Lower lobe of right lung (tissue), 2 donors: ENCODE measurements at regions not wholly inside any gene's neighbourhood (a gene's known extent, or its start where the extent isn't known, plus 50 kb on each side); places are given as distances from the start of the nearest gene placed in this dataset.
A peak's percentile ranks its signal among the peaks of the same experiment; 100 is the strongest.

Experiments
- ATAC-seq, 2 donors: fragments of 200-7000 bp; cut with Tn5 transposase; one replicate each; pipeline ENCODE4 v1.9.1; 2020 to 2022; ENCODE audit warnings: mild to moderate bottlenecking in 2 of 2, moderate library complexity in 2 of 2
- DNase-seq: peaks from one replicate; pipeline ENCODE4 v3.0.0-alpha.2; 2020
- H3K27ac ChIP-seq: fragments of 200-600 bp; one replicate; pipeline ENCODE4 v1.8.0; 2022
- H3K27me3 ChIP-seq: fragments of 200-600 bp; one replicate; pipeline ENCODE4 v1.8.0; 2022; ENCODE audit warnings: low read depth
- H3K36me3 ChIP-seq: fragments of 200-600 bp; one replicate; pipeline ENCODE4 v1.8.0; 2022; ENCODE audit warnings: mild to moderate bottlenecking
- H3K4me1 ChIP-seq: fragments of 200-600 bp; one replicate; pipeline ENCODE4 v1.8.0; 2022
- H3K4me3 ChIP-seq: fragments of 200-600 bp; one replicate; pipeline ENCODE4 v1.8.0; 2022; ENCODE audit warnings: mild to moderate bottlenecking
- H3K9me3 ChIP-seq: fragments of 200-600 bp; one replicate; pipeline ENCODE4 v1.8.0; 2022
- intact Hi-C: fragments of 100-400 bp; cut with DNase I; formaldehyde crosslinking; loops from one replicate; pipeline ENCODE4 v1.11.0; 2022
- TF ChIP-seq, protein P1 (sequence below): fragments of 200-600 bp; IDR thresholded peaks from one replicate; pipeline ENCODE4 v1.8.0; 2022; ENCODE audit warnings: antibody characterized with exemption, mild to moderate bottlenecking
- donor health status: DM: no; HTN: yes; CAD: no; lungs with severe emphysema.

DNA sequence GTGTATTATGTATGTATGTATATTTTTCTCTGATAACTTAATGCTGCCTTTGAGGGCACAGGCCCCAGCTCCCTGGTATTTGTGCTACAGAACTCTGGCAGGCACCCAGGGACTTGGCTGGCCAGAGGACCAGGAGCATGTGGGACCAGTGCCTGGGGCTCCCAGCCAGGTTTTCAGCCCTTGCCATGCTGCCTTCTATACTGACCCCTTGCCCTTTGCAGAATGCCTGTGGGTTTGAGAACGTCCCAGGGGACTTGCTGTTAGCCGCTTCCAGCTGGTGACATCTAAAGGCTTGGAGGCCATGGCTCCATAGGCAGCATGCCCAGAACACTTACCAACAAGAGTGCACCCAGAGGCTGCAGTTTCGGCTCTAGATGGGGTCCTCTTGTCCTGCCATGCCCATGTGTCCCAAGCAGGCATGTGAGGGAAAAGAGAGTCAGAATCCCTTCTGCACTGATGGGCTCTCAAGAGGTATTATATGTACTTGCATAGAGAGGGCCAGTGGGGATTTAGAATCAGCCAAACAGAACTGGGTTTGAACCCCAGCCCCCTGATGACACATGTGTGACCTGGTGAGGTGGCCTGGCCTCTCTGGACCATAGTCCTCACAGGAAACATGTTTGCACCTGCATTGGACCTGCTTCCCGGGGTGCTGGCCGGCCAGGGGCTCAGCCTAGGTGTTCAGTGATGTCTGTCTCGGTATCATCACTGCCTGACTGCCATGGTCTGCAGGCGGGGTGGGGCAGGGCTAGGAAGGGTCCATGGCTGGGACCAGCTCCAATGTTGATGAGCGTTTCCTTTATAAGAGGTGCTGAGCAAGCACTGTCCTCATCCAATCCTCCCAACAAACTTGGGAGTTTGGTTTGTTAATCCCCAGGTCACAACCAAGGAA lies 119.2 kb upstream of the FHL2 start:
- DNase-seq (no peak), ATAC-seq (peak; percentile 25 to 60)
- no peak overlapping the region for H3K4me3 ChIP-seq
- H3K27me3 ChIP-seq = no peaks in the 10 kb centered on the region
- intact Hi-C loops = no loop called here
- no peak overlapping the region for H3K27ac ChIP-seq
- no peaks in the 10 kb centered on the region for H3K36me3 ChIP-seq
- peaks cover 6% of the 10 kb centered on the region for H3K4me1 ChIP-seq
- H3K9me3 ChIP-seq = no peaks in the 10 kb centered on the region
- TF ChIP-seq, protein P1, sequence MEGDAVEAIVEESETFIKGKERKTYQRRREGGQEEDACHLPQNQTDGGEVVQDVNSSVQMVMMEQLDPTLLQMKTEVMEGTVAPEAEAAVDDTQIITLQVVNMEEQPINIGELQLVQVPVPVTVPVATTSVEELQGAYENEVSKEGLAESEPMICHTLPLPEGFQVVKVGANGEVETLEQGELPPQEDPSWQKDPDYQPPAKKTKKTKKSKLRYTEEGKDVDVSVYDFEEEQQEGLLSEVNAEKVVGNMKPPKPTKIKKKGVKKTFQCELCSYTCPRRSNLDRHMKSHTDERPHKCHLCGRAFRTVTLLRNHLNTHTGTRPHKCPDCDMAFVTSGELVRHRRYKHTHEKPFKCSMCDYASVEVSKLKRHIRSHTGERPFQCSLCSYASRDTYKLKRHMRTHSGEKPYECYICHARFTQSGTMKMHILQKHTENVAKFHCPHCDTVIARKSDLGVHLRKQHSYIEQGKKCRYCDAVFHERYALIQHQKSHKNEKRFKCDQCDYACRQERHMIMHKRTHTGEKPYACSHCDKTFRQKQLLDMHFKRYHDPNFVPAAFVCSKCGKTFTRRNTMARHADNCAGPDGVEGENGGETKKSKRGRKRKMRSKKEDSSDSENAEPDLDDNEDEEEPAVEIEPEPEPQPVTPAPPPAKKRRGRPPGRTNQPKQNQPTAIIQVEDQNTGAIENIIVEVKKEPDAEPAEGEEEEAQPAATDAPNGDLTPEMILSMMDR = no peak

DNA sequence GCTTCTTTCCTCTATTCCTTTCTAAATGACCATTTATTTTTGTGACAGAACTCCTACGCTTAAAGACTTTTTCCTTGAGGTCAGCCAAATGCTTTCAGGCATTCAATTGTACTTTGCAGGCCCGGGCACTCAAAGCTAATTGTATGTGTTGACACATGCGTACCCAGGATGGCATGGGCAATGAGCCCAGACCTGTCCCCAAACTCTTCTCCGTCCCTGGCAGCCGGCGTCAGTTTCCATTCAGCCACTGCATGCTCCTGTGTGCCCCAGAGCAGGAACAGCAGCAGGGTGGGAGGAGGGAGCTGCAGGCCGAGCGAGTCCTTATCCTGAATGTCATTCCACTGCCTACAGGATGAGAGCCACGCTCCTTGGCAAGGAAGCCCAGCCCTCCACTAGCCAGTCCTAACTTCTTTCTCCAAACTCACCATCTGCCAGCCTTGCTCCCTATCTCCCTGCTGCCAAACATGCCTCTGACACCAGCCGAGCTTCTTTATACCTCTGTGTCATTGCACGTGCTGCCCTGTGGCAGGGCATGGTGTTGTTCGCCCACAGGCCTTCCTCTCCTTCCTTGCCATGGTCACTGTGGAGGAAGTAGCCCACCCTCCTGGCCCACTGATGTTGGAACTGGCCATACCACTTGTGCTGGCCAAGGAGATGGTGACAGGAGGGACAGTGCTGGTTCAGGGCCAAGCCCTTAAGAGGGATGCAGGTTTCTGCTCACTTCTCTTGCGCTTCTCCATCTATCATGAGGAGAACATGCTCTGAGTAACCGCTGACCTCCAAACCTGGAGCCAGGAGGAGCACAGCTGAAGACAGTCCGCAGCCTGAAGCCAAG lies 116.9 kb upstream of the FHL2 start:
- peak; percentile 71 to 74 for ATAC-seq
- intact Hi-C loops = no loop called here
- no peak overlapping the region for H3K27ac ChIP-seq

DNA sequence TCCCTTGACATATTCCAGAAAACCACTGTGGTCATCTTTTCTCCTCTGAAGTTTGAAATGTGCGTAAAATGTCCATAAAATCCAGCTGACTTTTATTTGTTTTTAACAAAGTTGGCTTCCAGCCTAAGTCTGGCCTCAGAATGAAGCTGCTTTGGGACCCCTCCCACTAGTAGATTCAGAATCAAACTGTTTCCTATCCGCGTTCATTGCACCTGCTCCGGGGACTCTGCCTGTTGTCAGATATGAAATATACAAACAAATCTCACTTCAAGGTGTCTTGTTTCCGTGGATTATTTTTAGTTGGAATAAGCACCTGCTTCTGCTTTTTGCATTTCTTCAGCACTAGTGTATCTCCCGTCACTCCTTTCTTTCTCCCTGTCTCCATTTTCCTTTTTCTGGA lies 115.7 kb upstream of the FHL2 start:
- TF ChIP-seq, protein P1 = no peak
- intact Hi-C loops = no loop called here

More for the DNA sequence above, 116.9 kb upstream of the FHL2 start:
- H3K4me3 ChIP-seq = no peak overlapping the region
- no peaks in the 10 kb centered on the region for H3K27me3 ChIP-seq
- peaks cover 6% of the 10 kb centered on the region for H3K4me1 ChIP-seq
- DNase-seq = peak; percentile 67
- no peaks in the 10 kb centered on the region for H3K9me3 ChIP-seq
- no peaks in the 10 kb centered on the region for H3K36me3 ChIP-seq
- TF ChIP-seq, protein P1 = no peak

DNA sequence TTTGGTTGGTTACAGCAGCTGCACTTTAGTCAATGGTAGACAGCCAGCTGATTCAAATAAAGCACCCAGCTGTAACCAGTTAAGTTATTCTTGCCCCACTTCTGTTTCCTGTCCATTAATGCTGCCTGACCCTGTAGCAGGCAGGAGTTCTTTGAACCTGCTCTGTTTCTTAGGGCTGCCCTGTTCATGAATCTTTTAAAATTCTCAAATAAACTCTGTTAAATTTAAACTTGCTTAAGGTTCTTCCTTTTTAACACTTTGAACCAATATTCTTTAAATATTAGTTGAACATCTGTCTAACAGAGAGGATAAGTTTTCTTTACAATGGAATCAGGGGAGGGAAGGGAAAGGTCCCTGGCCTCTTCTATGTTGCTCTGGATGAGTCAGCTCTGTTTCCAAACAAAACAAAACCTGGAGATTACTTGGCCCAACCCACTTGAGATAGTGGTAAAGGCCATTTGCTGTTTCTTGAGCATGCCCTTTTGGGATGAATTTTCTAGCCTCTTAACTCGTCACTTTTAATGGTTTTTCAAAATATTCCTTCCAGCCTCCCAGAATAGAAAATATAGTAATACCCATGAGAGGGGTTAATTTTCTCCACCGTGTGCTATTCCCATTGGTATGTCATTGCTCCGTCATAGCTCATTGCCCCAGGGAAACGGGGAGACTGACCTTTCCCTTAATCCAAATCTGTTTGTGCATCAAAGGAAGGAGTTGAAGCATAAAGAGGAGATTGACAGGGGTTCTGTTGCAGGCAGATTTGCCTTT lies 112.1 kb upstream of the FHL2 start:
- intact Hi-C loops = no loop called here
- Histone ChIP-seq H3K9me3 (no peaks in the 10 kb centered on the region), H3K27ac (no peak overlapping the region), H3K27me3 (no peaks in the 10 kb centered on the region), H3K4me3 (no peak overlapping the region), H3K36me3 (no peaks in the 10 kb centered on the region), H3K4me1 (no peaks in the 10 kb centered on the region)
- no peak for DNase-seq
- TF ChIP-seq, protein P1 = no peak
- no peak for ATAC-seq

More for the DNA sequence above, 115.7 kb upstream of the FHL2 start:
- no peak for DNase-seq
- ATAC-seq = no peak
- Histone ChIP-seq H3K4me3 (no peak overlapping the region), H3K27me3 (no peaks in the 10 kb centered on the region), H3K27ac (no peak overlapping the region), H3K9me3 (no peaks in the 10 kb centered on the region), H3K36me3 (no peaks in the 10 kb centered on the region), H3K4me1 (peaks cover 6% of the 10 kb centered on the region)
